Right ventricle myocardium superior (tissue), 1 donor: ENCODE measurements at regions not wholly inside any gene's neighbourhood (a gene's known extent, or its start where the extent isn't known, plus 50 kb on each side); places are given as distances from the start of the nearest gene placed in this dataset.

ENCODE experiments used
- ATAC-seq: fragments of 200-7000 bp; cut with Tn5 transposase; one replicate; pipeline ENCODE4 v1.9.1; 2020; ENCODE audit warnings: mild to moderate bottlenecking; ENCODE audit not compliant: poor library complexity
- DNase-seq: peaks from one replicate; pipeline ENCODE4 v3.0.0-alpha.2; 2020
- intact Hi-C: fragments of 100-400 bp; cut with DNase I; formaldehyde crosslinking; loops from one replicate; pipeline ENCODE4 v1.11.2; 2022
- donor health status: DM: no; HTN: yes; CAD: no; lungs with severe emphysema.

DNA sequence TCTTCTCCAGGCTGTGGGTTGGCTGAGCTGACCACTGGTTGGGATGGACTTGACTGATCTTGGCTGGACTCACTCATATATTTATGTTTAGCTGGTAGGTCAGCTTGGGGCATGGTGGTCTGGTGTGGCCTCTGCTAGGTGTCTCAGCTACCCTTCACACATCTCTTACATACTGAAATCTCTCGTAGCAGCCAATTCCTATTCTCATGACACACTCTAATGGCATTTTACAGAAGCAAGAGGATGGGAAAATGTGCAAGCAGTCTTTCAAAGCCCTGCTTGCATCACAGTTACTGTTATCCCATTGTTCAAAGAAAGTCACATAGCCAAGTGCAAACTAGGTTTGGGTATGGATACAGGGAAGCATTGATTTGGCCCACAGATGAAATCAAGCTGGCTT lies 55.5 kb upstream of the PCDH18 start:
- no peak for DNase-seq
- no peak for ATAC-seq
- intact Hi-C loops, result no loop called here

DNA sequence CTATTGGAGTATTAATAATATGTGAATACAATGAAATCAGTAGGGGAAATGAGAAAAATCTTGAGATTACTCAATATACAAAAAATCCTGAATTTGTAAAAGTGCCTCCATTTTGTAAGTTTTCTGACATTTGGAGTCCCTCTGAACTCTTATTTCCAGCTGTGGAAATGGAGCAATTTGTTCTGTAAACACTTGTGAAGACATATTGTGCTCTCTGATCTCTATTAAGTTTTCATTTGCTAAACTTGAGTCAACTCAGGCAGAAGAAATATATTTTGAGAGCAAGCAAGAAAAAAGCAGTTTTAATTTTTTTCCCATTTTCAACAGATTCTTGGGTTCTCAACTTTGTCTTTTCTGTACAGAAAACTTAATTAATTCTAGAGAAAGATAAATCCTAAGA lies 51.4 kb upstream of the PCDH18 start:
- ATAC-seq (no peak), DNase-seq (no peak)
- intact Hi-C loops, result no loop called here
